H9 (cell line): ENCODE measurements at regions not wholly inside any gene's neighbourhood (a gene's known extent, or its start where the extent isn't known, plus 50 kb on each side); places are given as distances from the start of the nearest gene placed in this dataset.

Experiments used
- DNase-seq: peaks from one replicate; pipeline ENCODE4 v3.0.0-alpha.2; 2017
- H2AFZ ChIP-seq: one replicate; pipeline ENCODE4 v1.6.1; 2013; ENCODE audit warnings: mild to moderate bottlenecking, low read length, control low read depth, moderate library complexity
- H2AK5ac ChIP-seq: 2 replicates; pipeline ENCODE4 v1.6.1; 2013; ENCODE audit warnings: low read length, control low read depth, mixed read lengths; ENCODE audit not compliant: insufficient read length
- H2BK120ac ChIP-seq: one replicate; pipeline ENCODE4 v1.6.1; 2013; ENCODE audit warnings: low read depth, mild to moderate bottlenecking, low read length, control low read depth, inconsistent platforms; ENCODE audit not compliant: poor library complexity, severe bottlenecking
- H2BK12ac ChIP-seq: 2 replicates; pipeline ENCODE4 v1.6.1; 2013; ENCODE audit warnings: low read length, control low read depth, mixed read lengths, low read depth; ENCODE audit not compliant: insufficient read length
- H2BK15ac ChIP-seq: 2 replicates; pipeline ENCODE4 v1.6.1; 2013; ENCODE audit warnings: low read depth, low read length, control low read depth
- H2BK20ac ChIP-seq: one replicate; pipeline ENCODE4 v1.6.1; 2013; ENCODE audit warnings: low read depth, mild to moderate bottlenecking, low read length, control low read depth, inconsistent platforms; ENCODE audit not compliant: poor library complexity, severe bottlenecking
- H2BK5ac ChIP-seq: 2 replicates; pipeline ENCODE4 v1.6.1; 2013; ENCODE audit warnings: low read length, control low read depth, mixed read lengths; ENCODE audit not compliant: insufficient read length
- H3K14ac ChIP-seq: 2 replicates; pipeline ENCODE4 v1.6.1; 2013; ENCODE audit warnings: low read length, control low read depth; ENCODE audit not compliant: insufficient read depth
- H3K18ac ChIP-seq: 2 replicates; pipeline ENCODE4 v1.6.1; 2013; ENCODE audit warnings: low read depth, mild to moderate bottlenecking, mixed read lengths, low read length, control low read depth; ENCODE audit not compliant: insufficient read length
- H3K23ac ChIP-seq: 2 replicates; pipeline ENCODE4 v1.6.1; 2013; ENCODE audit warnings: low read length, control low read depth, mixed read lengths, low read depth; ENCODE audit not compliant: insufficient read length
- H3K23me2 ChIP-seq: 2 replicates; pipeline ENCODE4 v1.6.1; 2013; ENCODE audit warnings: low read depth, mild to moderate bottlenecking, mixed read lengths, low read length, control low read depth; ENCODE audit not compliant: insufficient read length, poor library complexity, severe bottlenecking
- H3K27ac ChIP-seq: 2 replicates; pipeline ENCODE4 v1.5.1; 2013; ENCODE audit warnings: low read length, control low read depth, mixed read lengths, low read depth; ENCODE audit not compliant: insufficient read length
- H3K27me3 ChIP-seq: 2 replicates; pipeline ENCODE4 v1.6.1; 2013; ENCODE audit warnings: low read length, control low read depth, inconsistent platforms; ENCODE audit not compliant: insufficient read depth
- H3K4ac ChIP-seq: 2 replicates; pipeline ENCODE4 v1.6.1; 2013; ENCODE audit warnings: low read depth, mild to moderate bottlenecking, control low read depth, inconsistent platforms, low read length, moderate library complexity
- H3K4me1 ChIP-seq: 2 replicates; pipeline ENCODE4 v1.6.1; 2013; ENCODE audit warnings: low read length, control low read depth, inconsistent platforms; ENCODE audit not compliant: insufficient read depth
- H3K4me2 ChIP-seq: 2 replicates; pipeline ENCODE4 v1.6.1; 2013; ENCODE audit warnings: low read length, control low read depth, mixed read lengths; ENCODE audit not compliant: insufficient read length, insufficient read depth
- H3K56ac ChIP-seq: 2 replicates; pipeline ENCODE4 v1.6.1; 2013; ENCODE audit warnings: low read depth, mild to moderate bottlenecking, mixed read lengths, low read length, control low read depth; ENCODE audit not compliant: insufficient read length
- H3K79me1 ChIP-seq: 2 replicates; pipeline ENCODE4 v1.6.1; 2013; ENCODE audit warnings: low read depth, mild to moderate bottlenecking, moderate library complexity, low read length, control low read depth, inconsistent platforms; ENCODE audit not compliant: insufficient read depth, poor library complexity, severe bottlenecking
- H3K79me2 ChIP-seq: 2 replicates; pipeline ENCODE4 v1.6.1; 2013; ENCODE audit warnings: low read length, control low read depth, inconsistent platforms; ENCODE audit not compliant: insufficient read depth
- H3K9ac ChIP-seq: 2 replicates; pipeline ENCODE4 v1.6.1; 2013; ENCODE audit warnings: low read length, control low read depth, mixed read lengths; ENCODE audit not compliant: insufficient read length; ENCODE audit errors: extremely low read depth
- H3K9me3 ChIP-seq: one replicate; pipeline ENCODE4 v1.6.1; 2013; ENCODE audit warnings: low read depth, low read length, inconsistent platforms; ENCODE audit not compliant: control insufficient read depth
- H3T11ph ChIP-seq: one replicate; pipeline ENCODE4 v1.6.1; 2013; ENCODE audit warnings: mild to moderate bottlenecking, low read length, control low read depth, inconsistent platforms
- H4K20me1 ChIP-seq: one replicate; pipeline ENCODE4 v1.6.1; 2013; ENCODE audit not compliant: control insufficient read depth, insufficient read length, insufficient read depth
- H4K5ac ChIP-seq: 2 replicates; pipeline ENCODE4 v1.6.1; 2013; ENCODE audit warnings: low read depth, mild to moderate bottlenecking, mixed read lengths, low read length, control low read depth; ENCODE audit not compliant: insufficient read length
- H4K8ac ChIP-seq: replicated peaks from 2 replicates; pipeline ENCODE4 v1.6.1; 2013; ENCODE audit warnings: low read length, control low read depth, mixed read lengths, low read depth; ENCODE audit not compliant: insufficient read length
- H4K91ac ChIP-seq: 2 replicates; pipeline ENCODE4 v1.6.1; 2013; ENCODE audit warnings: low read depth, mild to moderate bottlenecking, moderate library complexity, mixed read lengths, low read length, control low read depth; ENCODE audit not compliant: insufficient read length
- H3K27ac Mint-ChIP-seq, 3 experiments: 2 replicates in 2 of 3; 3 replicates in 1 of 3; pipeline ENCODE4 v1.8.0; 2020 to 2021; ENCODE audit warnings: mixed read lengths in 3 of 3, mild to moderate bottlenecking in 1 of 3, moderate library complexity in 1 of 3
- H3K27me3 Mint-ChIP-seq: 2 replicates; pipeline ENCODE4 v1.8.0; 2021; ENCODE audit warnings: low read depth, mild to moderate bottlenecking, moderate library complexity, mixed read lengths
- H3K36me3 Mint-ChIP-seq, 3 experiments: 2 replicates in 2 of 3; 3 replicates in 1 of 3; pipeline ENCODE4 v1.8.0; 2020 to 2021; ENCODE audit warnings: low read depth in 3 of 3, mixed read lengths in 3 of 3; ENCODE audit not compliant: insufficient read depth in 1 of 3
- H3K4me1 Mint-ChIP-seq, 2 experiments: 2 replicates each; pipeline ENCODE4 v1.8.0; 2020; ENCODE audit warnings: mixed read lengths in 2 of 2
- H3K4me3 Mint-ChIP-seq, 2 experiments: 2 replicates in 1 of 2; 3 replicates in 1 of 2; pipeline ENCODE4 v1.8.0; 2020 to 2021; ENCODE audit warnings: mild to moderate bottlenecking in 2 of 2, mixed read lengths in 2 of 2, moderate library complexity in 1 of 2
- H3K9me3 Mint-ChIP-seq, 2 experiments: 2 replicates in 1 of 2; 3 replicates in 1 of 2; pipeline ENCODE4 v1.8.0; 2020; ENCODE audit warnings: mild to moderate bottlenecking in 2 of 2, mixed read lengths in 2 of 2, moderate library complexity in 1 of 2
- CTCF ChIP-seq: fragments of 200-600 bp; sonication (generic); conservative IDR thresholded peaks from 3 replicates; pipeline ENCODE4 v1.8.0; 2021; ENCODE audit warnings: antibody characterized with exemption, mild to moderate bottlenecking
- WGBS: extraction: QIAGEN DNeasy Blood & Tissue Kit; methylation state at CpG from one replicate; pipeline ENCODE4 v1.1.7; 2013; ENCODE audit warnings: missing lambda C conversion rate, low lambda C conversion rate, mixed read lengths; ENCODE audit not compliant: insufficient read length; ENCODE audit errors: extremely low coverage; 5-methylcytosine and 5-hydroxymethylcytosine counted together

- H3T11ph ChIP-seq, result no peak overlapping the region
These were observed 393.9 kb upstream of the CFAP20DC start for GRCh38 chr3:59443618-59444293.

More at GRCh38 chr3:59443618-59444293, 393.9 kb upstream of the CFAP20DC start:
- H3K36me3 Mint-ChIP-seq, result no peaks in the 10 kb centered on the region
- no peaks in the 10 kb centered on the region for H3K9me3 ChIP-seq
- no peak overlapping the region for H2BK20ac ChIP-seq
- no peak overlapping the region for H3K56ac ChIP-seq
- H3K4ac ChIP-seq, result no peak overlapping the region
- peaks cover 48% of the 10 kb centered on the region for H3K27me3 ChIP-seq
- H3K14ac ChIP-seq, result no peak overlapping the region
- H3K9ac ChIP-seq, result no peak overlapping the region
- peaks cover 3 to 6% of the 10 kb centered on the region in 2 experiments for H3K4me1 Mint-ChIP-seq
- no peak overlapping the region for H2BK5ac ChIP-seq
- no peak overlapping the region for H3K4me2 ChIP-seq
- no peak overlapping the region for H3K4me3 Mint-ChIP-seq
- no peak overlapping the region for H2BK12ac ChIP-seq
- H2BK15ac ChIP-seq, result no peak overlapping the region
- no peak overlapping the region for H3K27ac ChIP-seq
- no peak overlapping the region for H2AK5ac ChIP-seq
- no peaks in the 10 kb centered on the region for H4K20me1 ChIP-seq
- no peak for TF ChIP-seq CTCF
- no peaks in the 10 kb centered on the region; a peak in 1 of 5 replicates for H3K9me3 Mint-ChIP-seq
- H3K27ac Mint-ChIP-seq, result no peak overlapping the region
- DNase-seq, result no peak
- H4K91ac ChIP-seq, result no peak overlapping the region
- no peaks in the 10 kb centered on the region for H3K79me1 ChIP-seq
- no peak overlapping the region for H4K8ac ChIP-seq
- no peaks in the 10 kb centered on the region for H3K79me2 ChIP-seq
- H2BK120ac ChIP-seq, result no peak overlapping the region
- no peak overlapping the region for H3K18ac ChIP-seq
- H2AFZ ChIP-seq, result no peak overlapping the region
- no peaks in the 10 kb centered on the region for H3K23me2 ChIP-seq
- WGBS, result no CpG with 5 or more reads among the region's 6 CpGs
- H3K4me1 ChIP-seq, result no peaks in the 10 kb centered on the region
- H3K23ac ChIP-seq, result no peak overlapping the region
- no peak overlapping the region for H4K5ac ChIP-seq
- H3K27me3 Mint-ChIP-seq, result peaks cover 100% of the 10 kb centered on the region
